Right lobe of liver (tissue), 4 donors: ENCODE measurements at regions not wholly inside any gene's neighbourhood (a gene's known extent, or its start where the extent isn't known, plus 50 kb on each side); places are given as distances from the start of the nearest gene placed in this dataset.

ENCODE experiments used
- CTCF ChIP-seq, 4 donors: fragments of 200-600 bp in 3 of 4; fragments of 450-650 bp in 1 of 4; IDR thresholded peaks; one replicate each; pipeline versions ENCODE4 v1.5.1 to v1.8.0; 2016 to 2022; ENCODE audit warnings: antibody characterized with exemption in 4 of 4, mild to moderate bottlenecking in 2 of 4
- POLR2A ChIP-seq: fragments of 450-650 bp; IDR thresholded peaks from one replicate; pipeline ENCODE4 v1.6.1; 2017; ENCODE audit warnings: antibody characterized with exemption, mild to moderate bottlenecking
- donor health status: DM: no; HTN: no; CAD: no.
- donor health status: DM: no; HTN: no; CAD: no.
- donor health status: DM: no; HTN: yes; CAD: no.

- TF ChIP-seq CTCF (IDR thresholded peaks at IDR 0.05) (no peak), POLR2A (no peak)
Measured at GRCh38 chr3:76724075-76724474, 315.8 kb upstream of the ROBO2 start.
